Mesothelial cell of epicardium (in vitro differentiated cells): ENCODE measurements at regions not wholly inside any gene's neighbourhood (a gene's known extent, or its start where the extent isn't known, plus 50 kb on each side); places are given as distances from the start of the nearest gene placed in this dataset.
"Not testable (repeated sequence)": the region's sequence is repeated elsewhere in the genome, so short reads cannot be mapped to it uniquely, and the experiment has no call there.

ENCODE experiments used
- DNase-seq, 2 experiments: peaks; one replicate each; pipeline ENCODE4 v3.0.0; 2021; ENCODE audit warnings: low spot score in 2 of 2; ENCODE audit not compliant: unreplicated experiment in 2 of 2
- H3K27ac Mint-ChIP-seq: 2 replicates; pipeline ENCODE4 v1.8.0; 2021; ENCODE audit warnings: mixed read lengths
- H3K27me3 Mint-ChIP-seq: 2 replicates; pipeline ENCODE4 v1.8.0; 2021; ENCODE audit warnings: low read depth, mixed read lengths
- H3K36me3 Mint-ChIP-seq: 2 replicates; pipeline ENCODE4 v1.8.0; 2021; ENCODE audit warnings: mixed read lengths
- H3K4me1 Mint-ChIP-seq: 2 replicates; pipeline ENCODE4 v1.8.0; 2021; ENCODE audit warnings: mixed read lengths
- H3K4me3 Mint-ChIP-seq: 2 replicates; pipeline ENCODE4 v1.8.0; 2021; ENCODE audit warnings: mild to moderate bottlenecking, moderate library complexity, mixed read lengths
- H3K9me3 Mint-ChIP-seq: 2 replicates; pipeline ENCODE4 v1.8.0; 2021; ENCODE audit warnings: mixed read lengths
- CTCF ChIP-seq: fragments of 200-600 bp; sonication (generic); IDR thresholded peaks from one replicate; pipeline ENCODE4 v1.5.0; 2021; ENCODE audit warnings: antibody characterized with exemption; ENCODE audit not compliant: unreplicated experiment

- Mint-ChIP-seq H3K9me3 (peaks cover 11% of the 10 kb centered on the region), H3K4me1 (peaks cover 5% of the 10 kb centered on the region), H3K36me3 (peaks cover 4% of the 10 kb centered on the region), H3K4me3 (no peak overlapping the region), H3K27me3 (no peaks in the 10 kb centered on the region), H3K27ac (no peak overlapping the region)
- DNase-seq = no peak
- no peak for TF ChIP-seq CTCF
These were observed 204.0 kb downstream of the FZD1 start for GRCh38 chr7:91468256-91468655.

DNA sequence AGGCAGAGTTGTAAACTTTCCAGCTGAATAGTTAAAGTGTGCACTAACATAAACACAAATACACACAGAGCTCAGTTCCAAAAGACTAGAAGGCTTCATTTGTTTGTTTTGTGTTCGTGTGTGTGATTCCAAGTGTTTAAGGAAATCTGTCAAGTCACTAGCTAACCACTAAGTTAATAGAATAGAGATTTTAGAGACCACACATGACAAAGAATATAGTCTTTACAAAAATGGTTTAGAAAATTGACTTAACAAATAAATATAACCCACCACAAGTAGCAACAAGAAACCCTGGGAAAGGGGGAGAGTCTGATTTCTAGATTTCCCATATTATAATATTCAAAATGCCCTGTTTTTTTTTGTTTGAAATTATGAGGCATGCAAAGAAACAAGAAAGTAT is 209.4 kb downstream of the FZD1 start:
- DNase-seq = no peak
- peaks cover 38% of the 10 kb centered on the region for H3K9me3 Mint-ChIP-seq
- H3K27me3 Mint-ChIP-seq = no peaks in the 10 kb centered on the region
- H3K36me3 Mint-ChIP-seq = peaks cover 12% of the 10 kb centered on the region
- no peaks in the 10 kb centered on the region for H3K4me1 Mint-ChIP-seq
- TF ChIP-seq CTCF = no peak
- H3K27ac Mint-ChIP-seq = no peak overlapping the region
- H3K4me3 Mint-ChIP-seq = no peak overlapping the region

GRCh38 chr7:91474074-91474473 is 209.8 kb downstream of the FZD1 start:
- DNase-seq = no peak
- H3K36me3 Mint-ChIP-seq = peaks cover 12% of the 10 kb centered on the region
- no peak overlapping the region for H3K27ac Mint-ChIP-seq
- no peaks in the 10 kb centered on the region for H3K27me3 Mint-ChIP-seq
- TF ChIP-seq CTCF = no peak
- H3K9me3 Mint-ChIP-seq = peaks cover 38% of the 10 kb centered on the region
- H3K4me3 Mint-ChIP-seq = no peak overlapping the region
- no peaks in the 10 kb centered on the region for H3K4me1 Mint-ChIP-seq

DNA sequence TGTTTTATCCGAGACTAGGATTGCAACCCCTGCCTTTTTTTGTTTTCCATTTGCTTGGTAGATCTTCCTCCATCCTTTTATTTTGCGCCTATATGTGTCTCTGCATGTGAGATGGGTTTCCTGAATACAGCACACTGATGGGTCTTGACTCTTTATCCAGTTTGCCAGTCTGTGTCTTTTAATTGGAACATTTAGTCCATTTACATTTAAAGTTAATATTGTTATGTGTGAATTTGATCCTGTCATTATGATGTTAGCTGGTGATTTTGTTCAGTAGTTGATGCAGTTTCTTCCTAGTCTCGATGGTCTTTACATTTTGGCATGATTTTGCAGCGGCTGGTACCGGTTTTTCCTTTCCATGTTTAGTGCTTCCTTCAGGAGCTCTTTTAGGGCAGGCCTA is 216.2 kb downstream of the FZD1 start:
- H3K9me3 Mint-ChIP-seq = peaks cover 18% of the 10 kb centered on the region
- H3K27ac Mint-ChIP-seq, DNase-seq, H3K36me3 Mint-ChIP-seq, H3K4me1 Mint-ChIP-seq, H3K4me3 Mint-ChIP-seq, H3K27me3 Mint-ChIP-seq: not testable (repeated sequence)

- peaks cover 3% of the 10 kb centered on the region for H3K9me3 Mint-ChIP-seq
- no peak for TF ChIP-seq CTCF
- H3K4me3 Mint-ChIP-seq = no peak overlapping the region
These were observed 227.6 kb downstream of the FZD1 start for GRCh38 chr7:91491868-91492267.

DNA sequence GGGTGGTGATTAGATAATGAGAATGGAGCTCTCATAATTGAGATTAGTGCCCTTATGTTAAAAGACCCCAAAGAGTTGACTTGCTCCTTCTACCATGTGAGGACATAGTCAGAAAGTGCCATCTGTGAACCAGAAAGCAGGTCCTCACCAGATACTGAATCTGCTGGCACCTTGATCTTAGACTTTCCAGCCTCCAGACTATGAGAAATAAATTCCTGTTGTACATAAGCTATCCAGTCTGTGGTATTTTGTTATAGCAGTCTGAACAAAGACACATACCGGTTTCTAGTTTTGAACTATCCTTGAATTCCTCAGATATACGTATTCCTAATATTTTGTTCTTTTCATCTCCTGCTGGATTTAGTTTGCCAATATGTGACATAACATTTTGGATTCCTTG is 228.1 kb downstream of the FZD1 start:
- Mint-ChIP-seq H3K27me3 (no peaks in the 10 kb centered on the region), H3K9me3 (peaks cover 3% of the 10 kb centered on the region), H3K27ac (no peak overlapping the region), H3K36me3 (no peaks in the 10 kb centered on the region), H3K4me3 (no peak overlapping the region), H3K4me1 (no peaks in the 10 kb centered on the region)
- DNase-seq = no peak
- no peak for TF ChIP-seq CTCF

More at GRCh38 chr7:91491868-91492267, 227.6 kb downstream of the FZD1 start:
- Mint-ChIP-seq H3K27me3 (no peaks in the 10 kb centered on the region), H3K27ac (no peak overlapping the region), H3K36me3 (no peaks in the 10 kb centered on the region), H3K4me1 (no peaks in the 10 kb centered on the region)
- no peak for DNase-seq
